ENCODE measurements at regions not wholly inside any gene's neighbourhood (a gene's known extent, or its start where the extent isn't known, plus 50 kb on each side); places are given as distances from the start of the nearest gene placed in this dataset.

- DNase-seq, result no peak
Observed at GRCh38 chr2:8575834-8576423, 105.9 kb upstream of the ID2 start.

GRCh38 chr2:8576525-8577167 lies 105.2 kb upstream of the ID2 start:
- peak; percentile 57 for DNase-seq

- no peak for DNase-seq
Observed at GRCh38 chr2:8577573-8577972, 104.3 kb upstream of the ID2 start.

GRCh38 chr2:8578335-8579244 lies 103.3 kb upstream of the ID2 start:
- no peak for DNase-seq

GRCh38 chr2:8579485-8580085 lies 102.3 kb upstream of the ID2 start:
- no peak for DNase-seq

GRCh38 chr2:8580316-8581233 lies 101.3 kb upstream of the ID2 start:
- DNase-seq, result no peak

- no peak for DNase-seq
Observed at GRCh38 chr2:8581234-8581561, 100.7 kb upstream of the ID2 start.

GRCh38 chr2:8581601-8582041 lies 100.2 kb upstream of the ID2 start:
- DNase-seq, result no peak

- DNase-seq, result no peak
Observed at GRCh38 chr2:8582191-8582590, 99.7 kb upstream of the ID2 start.

- no peak for DNase-seq
Observed at GRCh38 chr2:8582651-8583399, 99.0 kb upstream of the ID2 start.

- DNase-seq, result peak; percentile 74
Observed at GRCh38 chr2:8583400-8584173, 98.3 kb upstream of the ID2 start.

GRCh38 chr2:8584174-8585066 lies 97.4 kb upstream of the ID2 start:
- no peak for DNase-seq

- DNase-seq, result no peak
Observed at GRCh38 chr2:8586457-8587051, 95.3 kb upstream of the ID2 start.

GRCh38 chr2:8587251-8587791 lies 94.5 kb upstream of the ID2 start:
- no peak for DNase-seq

- DNase-seq, result peak; percentile 38
Observed at GRCh38 chr2:8587920-8588830, 93.7 kb upstream of the ID2 start.

- DNase-seq, result no peak
Observed at GRCh38 chr2:8588831-8589191, 93.0 kb upstream of the ID2 start.

- DNase-seq, result no peak
Observed at GRCh38 chr2:8589721-8590120, 92.1 kb upstream of the ID2 start.

GRCh38 chr2:8590938-8591337 lies 90.9 kb upstream of the ID2 start:
- no peak for DNase-seq

Data from CD4-positive, alpha-beta T cell treated with Interleukin-10 for 1 hour (primary cell).